ENCODE measurements at regions not wholly inside any gene's neighbourhood (a gene's known extent, or its start where the extent isn't known, plus 50 kb on each side); places are given as distances from the start of the nearest gene placed in this dataset.

DNA sequence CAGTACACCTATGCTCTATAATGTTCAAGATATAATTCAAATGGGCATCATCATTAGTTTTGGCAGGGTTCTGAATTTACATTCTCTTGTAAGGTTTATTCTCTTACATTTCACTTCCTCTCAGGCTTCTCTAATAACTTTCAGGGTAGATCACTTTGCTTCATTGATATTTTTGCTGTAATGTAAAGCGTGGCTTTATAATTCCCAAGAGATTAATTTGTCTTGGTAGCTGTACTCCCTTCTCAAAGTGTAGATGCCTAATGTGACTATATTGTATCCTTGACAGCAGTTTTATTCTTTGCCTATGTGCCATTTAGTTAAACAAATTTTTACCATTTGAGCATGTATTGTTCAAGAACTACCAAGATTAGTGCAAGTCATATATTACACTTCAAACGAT is 889.1 kb downstream of the TAF11L14 start:
- no peak for TF ChIP-seq RAD21 (CRISPR knock-in tag; IDR thresholded peaks at IDR 0.05)
- TF ChIP-seq KMT2A (CRISPR knock-in tag; IDR thresholded peaks at IDR 0.05), result no peak
- TF ChIP-seq EZH2 (conservative IDR thresholded peaks at IDR 0.05; ENCODE audit: low read depth, low read length), result no peak
- no peak for TF ChIP-seq MXI1 (IDR thresholded peaks at IDR 0.05; ENCODE audit: borderline replicate concordance, low read depth, low read length)
- TF ChIP-seq, protein P1, sequence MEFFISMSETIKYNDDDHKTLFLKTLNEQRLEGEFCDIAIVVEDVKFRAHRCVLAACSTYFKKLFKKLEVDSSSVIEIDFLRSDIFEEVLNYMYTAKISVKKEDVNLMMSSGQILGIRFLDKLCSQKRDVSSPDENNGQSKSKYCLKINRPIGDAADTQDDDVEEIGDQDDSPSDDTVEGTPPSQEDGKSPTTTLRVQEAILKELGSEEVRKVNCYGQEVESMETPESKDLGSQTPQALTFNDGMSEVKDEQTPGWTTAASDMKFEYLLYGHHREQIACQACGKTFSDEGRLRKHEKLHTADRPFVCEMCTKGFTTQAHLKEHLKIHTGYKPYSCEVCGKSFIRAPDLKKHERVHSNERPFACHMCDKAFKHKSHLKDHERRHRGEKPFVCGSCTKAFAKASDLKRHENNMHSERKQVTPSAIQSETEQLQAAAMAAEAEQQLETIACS (CRISPR knock-in tag; IDR thresholded peaks at IDR 0.05), result no peak
- TF ChIP-seq KLF12 (CRISPR knock-in tag; IDR thresholded peaks at IDR 0.05; ENCODE audit: borderline replicate concordance), result no peak
- no peak for TF ChIP-seq TAF1 (CRISPR knock-in tag; IDR thresholded peaks at IDR 0.05)
- no peak for TF ChIP-seq CEBPZ (IDR thresholded peaks at IDR 0.05; ENCODE audit: low read length)
- TF ChIP-seq ZFP37 (CRISPR knock-in tag; IDR thresholded peaks at IDR 0.05; ENCODE audit: borderline replicate concordance), result no peak
- TF ChIP-seq ZNF441 (CRISPR knock-in tag; IDR thresholded peaks at IDR 0.05; ENCODE audit: borderline replicate concordance), result no peak
- TF ChIP-seq CEBPG (CRISPR knock-in tag; IDR thresholded peaks at IDR 0.05), result no peak
- no peak for TF ChIP-seq HDAC1 (CRISPR knock-in tag; IDR thresholded peaks at IDR 0.05)
- TF ChIP-seq, protein P2, sequence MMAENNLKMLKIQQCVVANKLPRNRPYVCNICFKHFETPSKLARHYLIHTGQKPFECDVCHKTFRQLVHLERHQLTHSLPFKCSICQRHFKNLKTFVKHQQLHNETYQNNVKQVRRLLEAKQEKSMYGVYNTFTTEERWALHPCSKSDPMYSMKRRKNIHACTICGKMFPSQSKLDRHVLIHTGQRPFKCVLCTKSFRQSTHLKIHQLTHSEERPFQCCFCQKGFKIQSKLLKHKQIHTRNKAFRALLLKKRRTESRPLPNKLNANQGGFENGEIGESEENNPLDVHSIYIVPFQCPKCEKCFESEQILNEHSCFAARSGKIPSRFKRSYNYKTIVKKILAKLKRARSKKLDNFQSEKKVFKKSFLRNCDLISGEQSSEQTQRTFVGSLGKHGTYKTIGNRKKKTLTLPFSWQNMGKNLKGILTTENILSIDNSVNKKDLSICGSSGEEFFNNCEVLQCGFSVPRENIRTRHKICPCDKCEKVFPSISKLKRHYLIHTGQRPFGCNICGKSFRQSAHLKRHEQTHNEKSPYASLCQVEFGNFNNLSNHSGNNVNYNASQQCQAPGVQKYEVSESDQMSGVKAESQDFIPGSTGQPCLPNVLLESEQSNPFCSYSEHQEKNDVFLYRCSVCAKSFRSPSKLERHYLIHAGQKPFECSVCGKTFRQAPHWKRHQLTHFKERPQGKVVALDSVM (CRISPR knock-in tag; IDR thresholded peaks at IDR 0.05), result no peak
- no peak for TF ChIP-seq CEBPB (IDR thresholded peaks at IDR 0.05; ENCODE audit: borderline replicate concordance, low read depth, low read length)

All from HepG2 (cell line).